SK-N-SH treated with all-trans-retinoic acid at 6 μM for 48 hours (cell line): ENCODE measurements at regions not wholly inside any gene's neighbourhood (a gene's known extent, or its start where the extent isn't known, plus 50 kb on each side); places are given as distances from the start of the nearest gene placed in this dataset.

ENCODE experiments used
- ARNTL ChIP-seq: fragments of 450-650 bp; formaldehyde crosslinking; IDR thresholded peaks from 2 replicates; pipeline ENCODE4 v1.5.0; 2020; ENCODE audit warnings: low read depth, mild to moderate bottlenecking, moderate library complexity, borderline replicate concordance
- ESRRG ChIP-seq: fragments of 250-450 bp; sonication (Bioruptor Pico); IDR thresholded peaks from 2 replicates; pipeline ENCODE4 v1.6.1; 2021; ENCODE audit warnings: mild to moderate bottlenecking
- ISL1 ChIP-seq: fragments of 250-450 bp; sonication (Bioruptor Pico); IDR thresholded peaks from 2 replicates; pipeline ENCODE4 v2.1.2; 2022; ENCODE audit warnings: mild to moderate bottlenecking, moderate library complexity
- OSR1 ChIP-seq: fragments of 250-450 bp; sonication (Bioruptor Pico); IDR thresholded peaks from 2 replicates; pipeline ENCODE4 v1.8.0; 2022; ENCODE audit warnings: moderate library complexity, mild to moderate bottlenecking, inconsistent platforms
- TCF4 ChIP-seq: fragments of 250-450 bp; sonication (Bioruptor Pico); IDR thresholded peaks from 2 replicates; pipeline ENCODE4 v1.8.0; 2021; ENCODE audit warnings: mild to moderate bottlenecking, moderate library complexity, borderline replicate concordance
- ZFP30 ChIP-seq: fragments of 450-650 bp; formaldehyde crosslinking; IDR thresholded peaks from 2 replicates; pipeline ENCODE4 v1.5.0; 2022; ENCODE audit warnings: mild to moderate bottlenecking, moderate library complexity
- ZNF565 ChIP-seq: fragments of 450-650 bp; formaldehyde crosslinking; conservative IDR thresholded peaks from 2 replicates; pipeline ENCODE4 v1.5.0; 2020; ENCODE audit warnings: low read depth, mild to moderate bottlenecking, moderate library complexity
- ZNF70 ChIP-seq: fragments of 450-650 bp; formaldehyde crosslinking; IDR thresholded peaks from 2 replicates; pipeline ENCODE4 v1.5.0; 2020; ENCODE audit warnings: mild to moderate bottlenecking, moderate library complexity
- ZNF8 ChIP-seq: fragments of 450-650 bp; formaldehyde crosslinking; IDR thresholded peaks from 2 replicates; pipeline ENCODE4 v1.5.0; 2020; ENCODE audit warnings: mild to moderate bottlenecking, moderate library complexity
- TF ChIP-seq, protein P1 (sequence below): fragments of 250-450 bp; sonication (Bioruptor Pico); IDR thresholded peaks from 2 replicates; pipeline ENCODE4 v1.8.0; 2020; ENCODE audit warnings: mild to moderate bottlenecking, moderate library complexity, borderline replicate concordance
- TF ChIP-seq, protein P2 (sequence below): fragments of 250-450 bp; sonication (Bioruptor Pico); IDR thresholded peaks from 2 replicates; pipeline ENCODE4 v1.5.1; 2020; ENCODE audit warnings: low read depth, mild to moderate bottlenecking, moderate library complexity
- TF ChIP-seq, protein P3 (sequence below): fragments of 250-450 bp; sonication (Bioruptor Pico); IDR thresholded peaks from 2 replicates; pipeline ENCODE4 v1.5.1; 2021; ENCODE audit warnings: mild to moderate bottlenecking, moderate library complexity

DNA sequence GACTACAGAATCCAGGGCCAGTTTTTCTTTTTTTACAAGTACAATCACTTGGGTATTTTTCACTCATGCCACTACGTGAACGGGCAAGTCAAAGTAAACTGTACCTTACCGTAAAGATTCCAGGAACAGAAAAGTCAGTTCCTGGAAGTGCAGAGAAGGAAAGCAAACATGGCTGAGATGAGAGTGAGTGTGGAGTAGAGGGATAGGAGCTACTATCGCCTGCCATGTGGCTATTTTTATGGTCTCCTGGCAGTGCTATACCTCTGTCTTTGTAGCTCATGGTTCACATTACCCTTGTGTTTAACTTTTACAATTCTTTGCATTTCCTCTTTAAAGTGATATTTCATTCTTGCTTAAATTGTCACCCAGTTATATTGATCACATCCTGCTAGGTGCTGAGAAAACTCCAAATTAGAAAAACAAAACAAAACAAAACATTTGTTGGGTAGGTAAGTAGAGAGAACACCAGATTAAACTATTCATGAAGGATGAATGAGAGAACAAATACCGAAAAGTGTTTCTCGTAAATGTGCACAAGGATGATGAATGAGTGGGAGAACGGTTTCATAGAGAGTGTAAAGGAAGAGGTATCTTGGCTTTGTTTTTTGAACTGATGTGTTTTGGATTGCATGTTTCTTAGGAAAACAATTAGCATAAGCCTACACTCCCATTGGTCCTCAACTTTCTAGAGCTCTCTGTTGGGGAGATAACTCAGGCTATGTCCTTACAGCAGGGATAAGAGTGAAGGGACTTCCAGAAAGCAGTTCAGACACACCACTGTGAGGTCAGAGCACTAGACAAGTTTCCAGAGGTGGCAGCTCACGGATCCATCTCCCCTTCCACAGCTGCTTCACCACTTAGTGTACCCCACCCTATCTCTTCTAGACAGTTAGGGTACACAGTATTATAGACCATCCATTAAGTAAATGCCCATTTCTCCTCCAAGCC is 163.7 kb downstream of the IPO8 start:
- TF ChIP-seq ESRRG (CRISPR knock-in tag) (no peak), ZNF565 (CRISPR knock-in tag) (no peak), ISL1 (no peak), ARNTL (no peak), ZNF8 (CRISPR knock-in tag) (no peak), TCF4 (CRISPR knock-in tag) (no peak), ZFP30 (CRISPR knock-in tag) (no peak), OSR1 (CRISPR knock-in tag) (no peak), ZNF70 (CRISPR knock-in tag) (no peak)
- TF ChIP-seq, protein P1, sequence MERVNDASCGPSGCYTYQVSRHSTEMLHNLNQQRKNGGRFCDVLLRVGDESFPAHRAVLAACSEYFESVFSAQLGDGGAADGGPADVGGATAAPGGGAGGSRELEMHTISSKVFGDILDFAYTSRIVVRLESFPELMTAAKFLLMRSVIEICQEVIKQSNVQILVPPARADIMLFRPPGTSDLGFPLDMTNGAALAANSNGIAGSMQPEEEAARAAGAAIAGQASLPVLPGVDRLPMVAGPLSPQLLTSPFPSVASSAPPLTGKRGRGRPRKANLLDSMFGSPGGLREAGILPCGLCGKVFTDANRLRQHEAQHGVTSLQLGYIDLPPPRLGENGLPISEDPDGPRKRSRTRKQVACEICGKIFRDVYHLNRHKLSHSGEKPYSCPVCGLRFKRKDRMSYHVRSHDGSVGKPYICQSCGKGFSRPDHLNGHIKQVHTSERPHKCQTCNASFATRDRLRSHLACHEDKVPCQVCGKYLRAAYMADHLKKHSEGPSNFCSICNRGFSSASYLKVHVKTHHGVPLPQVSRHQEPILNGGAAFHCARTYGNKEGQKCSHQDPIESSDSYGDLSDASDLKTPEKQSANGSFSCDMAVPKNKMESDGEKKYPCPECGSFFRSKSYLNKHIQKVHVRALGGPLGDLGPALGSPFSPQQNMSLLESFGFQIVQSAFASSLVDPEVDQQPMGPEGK (CRISPR knock-in tag) = no peak
- TF ChIP-seq, protein P2, sequence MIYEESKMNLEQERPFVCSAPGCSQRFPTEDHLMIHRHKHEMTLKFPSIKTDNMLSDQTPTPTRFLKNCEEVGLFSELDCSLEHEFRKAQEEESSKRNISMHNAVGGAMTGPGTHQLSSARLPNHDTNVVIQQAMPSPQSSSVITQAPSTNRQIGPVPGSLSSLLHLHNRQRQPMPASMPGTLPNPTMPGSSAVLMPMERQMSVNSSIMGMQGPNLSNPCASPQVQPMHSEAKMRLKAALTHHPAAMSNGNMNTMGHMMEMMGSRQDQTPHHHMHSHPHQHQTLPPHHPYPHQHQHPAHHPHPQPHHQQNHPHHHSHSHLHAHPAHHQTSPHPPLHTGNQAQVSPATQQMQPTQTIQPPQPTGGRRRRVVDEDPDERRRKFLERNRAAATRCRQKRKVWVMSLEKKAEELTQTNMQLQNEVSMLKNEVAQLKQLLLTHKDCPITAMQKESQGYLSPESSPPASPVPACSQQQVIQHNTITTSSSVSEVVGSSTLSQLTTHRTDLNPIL (CRISPR knock-in tag) = no peak
- TF ChIP-seq, protein P3, sequence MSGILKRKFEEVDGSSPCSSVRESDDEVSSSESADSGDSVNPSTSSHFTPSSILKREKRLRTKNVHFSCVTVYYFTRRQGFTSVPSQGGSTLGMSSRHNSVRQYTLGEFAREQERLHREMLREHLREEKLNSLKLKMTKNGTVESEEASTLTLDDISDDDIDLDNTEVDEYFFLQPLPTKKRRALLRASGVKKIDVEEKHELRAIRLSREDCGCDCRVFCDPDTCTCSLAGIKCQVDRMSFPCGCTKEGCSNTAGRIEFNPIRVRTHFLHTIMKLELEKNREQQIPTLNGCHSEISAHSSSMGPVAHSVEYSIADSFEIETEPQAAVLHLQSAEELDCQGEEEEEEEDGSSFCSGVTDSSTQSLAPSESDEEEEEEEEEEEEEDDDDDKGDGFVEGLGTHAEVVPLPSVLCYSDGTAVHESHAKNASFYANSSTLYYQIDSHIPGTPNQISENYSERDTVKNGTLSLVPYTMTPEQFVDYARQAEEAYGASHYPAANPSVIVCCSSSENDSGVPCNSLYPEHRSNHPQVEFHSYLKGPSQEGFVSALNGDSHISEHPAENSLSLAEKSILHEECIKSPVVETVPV = no peak
